ENCODE measurements at regions not wholly inside any gene's neighbourhood (a gene's known extent, or its start where the extent isn't known, plus 50 kb on each side); places are given as distances from the start of the nearest gene placed in this dataset.

GRCh38 chr2:196504788-196505187 lies 134.7 kb upstream of the CCDC150 start:
- TF ChIP-seq EZH2phosphoT487 (IDR thresholded peaks at IDR 0.05; ENCODE audit: borderline replicate concordance, low read length) (no peak), CTCF (IDR thresholded peaks at IDR 0.05; ENCODE audit: low read depth, low read length, poor library complexity, severe bottlenecking) (no peak)

All from DOHH2 (cell line).